RWPE2 (cell line): ENCODE measurements at regions not wholly inside any gene's neighbourhood (a gene's known extent, or its start where the extent isn't known, plus 50 kb on each side); places are given as distances from the start of the nearest gene placed in this dataset.
"Not testable (repeated sequence)": the region's sequence is repeated elsewhere in the genome, so short reads cannot be mapped to it uniquely, and the experiment has no call there.

Experiments used
- ATAC-seq: fragments of 200-7000 bp; cut with Tn5 transposase; 3 replicates; pipeline ENCODE4 v1.9.1; 2021; ENCODE audit warnings: low read depth
- DNase-seq: peaks from one replicate; pipeline ENCODE4 v3.0.0-alpha.2; 2020; ENCODE audit warnings: low spot score
- H3K27ac ChIP-seq: fragments of 450-650 bp; 2 replicates; pipeline ENCODE4 v1.5.1; 2017; ENCODE audit warnings: mild to moderate bottlenecking; ENCODE audit not compliant: poor library complexity, severe bottlenecking
- H3K27me3 ChIP-seq: fragments of 250-450 bp; sonication (Bioruptor Pico); 2 replicates; pipeline ENCODE4 v1.5.1; 2021; ENCODE audit warnings: mild to moderate bottlenecking, moderate library complexity; ENCODE audit not compliant: insufficient read depth, poor library complexity, severe bottlenecking
- H3K36me3 ChIP-seq: fragments of 250-450 bp; sonication (Bioruptor Pico); 2 replicates; pipeline ENCODE4 v1.5.1; 2020; ENCODE audit warnings: low read depth, mild to moderate bottlenecking, moderate library complexity
- H3K4me1 ChIP-seq: fragments of 250-450 bp; sonication (Bioruptor Pico); 2 replicates; pipeline ENCODE4 v1.5.1; 2021; ENCODE audit warnings: mild to moderate bottlenecking, moderate library complexity; ENCODE audit not compliant: insufficient read depth, poor library complexity, severe bottlenecking
- H3K4me3 ChIP-seq: fragments of 250-450 bp; sonication (Bioruptor Pico); 2 replicates; pipeline ENCODE4 v1.5.1; 2021; ENCODE audit warnings: mild to moderate bottlenecking, moderate library complexity; ENCODE audit not compliant: severe bottlenecking
- H3K9me3 ChIP-seq: fragments of 250-450 bp; sonication (Bioruptor Pico); 2 replicates; pipeline ENCODE4 v1.5.1; 2021; ENCODE audit warnings: mild to moderate bottlenecking, moderate library complexity; ENCODE audit not compliant: severe bottlenecking
- CTCF ChIP-seq: fragments of 450-650 bp; IDR thresholded peaks from one replicate; pipeline ENCODE4 v1.5.1; 2017; ENCODE audit warnings: mild to moderate bottlenecking, moderate library complexity; ENCODE audit not compliant: poor library complexity, severe bottlenecking

- Histone ChIP-seq H3K27me3 (no peaks in the 10 kb centered on the region), H3K9me3 (no peaks in the 10 kb centered on the region), H3K4me3 (no peak overlapping the region), H3K27ac (no peak overlapping the region), H3K36me3 (no peaks in the 10 kb centered on the region), H3K4me1 (peaks cover 10% of the 10 kb centered on the region)
- peak; percentile 46 for TF ChIP-seq CTCF
- DNase-seq (no peak), ATAC-seq (no peak)
These were observed 80.7 kb upstream of the IGFBP7 start for GRCh38 chr4:57190601-57191481.

- Histone ChIP-seq H3K4me3 (no peak overlapping the region), H3K36me3 (no peaks in the 10 kb centered on the region), H3K27me3 (no peaks in the 10 kb centered on the region), H3K4me1 (peaks cover 10% of the 10 kb centered on the region), H3K27ac (peak overlapping the region; percentile 18), H3K9me3 (no peaks in the 10 kb centered on the region)
- no peak for DNase-seq
- peak; percentile 85 for ATAC-seq
- no peak for TF ChIP-seq CTCF
These were observed 77.1 kb upstream of the IGFBP7 start for GRCh38 chr4:57187246-57187645.

DNA sequence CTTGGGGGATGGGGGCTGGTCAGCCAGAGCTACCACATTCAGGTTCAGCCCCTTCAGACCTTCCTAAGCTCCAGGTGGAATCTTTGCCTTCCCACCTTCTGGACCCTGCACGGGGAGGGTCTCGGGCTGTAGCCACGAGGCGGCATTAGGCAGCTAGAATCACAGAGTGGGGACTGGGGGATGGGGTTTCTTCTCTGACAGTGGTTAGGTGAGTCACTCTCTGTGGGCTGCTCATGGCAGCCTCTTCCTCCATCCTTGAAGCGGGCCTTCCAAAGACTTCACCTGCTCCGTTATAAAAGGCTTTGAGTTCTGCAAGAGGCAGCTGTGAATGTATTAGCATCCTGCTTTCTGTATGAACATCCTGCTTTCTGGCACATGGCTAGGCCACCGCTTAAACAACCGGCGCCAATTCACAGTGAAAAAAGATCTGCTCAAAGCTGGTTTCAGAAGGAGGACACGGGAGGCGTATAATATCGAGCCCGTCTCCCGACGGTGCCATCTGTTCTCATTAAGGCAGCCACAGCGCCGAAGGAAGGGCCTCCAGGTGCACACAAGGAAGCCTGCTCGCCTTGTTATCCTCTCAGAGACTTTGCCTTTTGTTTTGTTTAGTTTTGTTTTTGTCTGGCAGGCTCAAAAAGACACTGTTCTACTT is 74.3 kb upstream of the IGFBP7 start:
- H3K4me1 ChIP-seq: peaks cover 10% of the 10 kb centered on the region
- TF ChIP-seq CTCF: no peak
- DNase-seq: no peak
- H3K4me3 ChIP-seq: no peak overlapping the region
- no peaks in the 10 kb centered on the region for H3K27me3 ChIP-seq
- no peaks in the 10 kb centered on the region for H3K36me3 ChIP-seq
- no peaks in the 10 kb centered on the region for H3K9me3 ChIP-seq
- no peak for ATAC-seq
- no peak overlapping the region for H3K27ac ChIP-seq

- H3K4me1 ChIP-seq: peaks cover 7% of the 10 kb centered on the region
- DNase-seq (no peak), ATAC-seq (no peak)
- H3K27ac ChIP-seq: no peak overlapping the region
- H3K4me3 ChIP-seq: no peak overlapping the region
- H3K9me3 ChIP-seq: no peaks in the 10 kb centered on the region
- no peak for TF ChIP-seq CTCF
- H3K36me3 ChIP-seq: no peaks in the 10 kb centered on the region
- H3K27me3 ChIP-seq: no peaks in the 10 kb centered on the region
These were observed 72.1 kb upstream of the IGFBP7 start for GRCh38 chr4:57182132-57182874.

GRCh38 chr4:57173136-57173535 is 63.0 kb upstream of the IGFBP7 start:
- ATAC-seq, H3K27ac ChIP-seq, H3K36me3 ChIP-seq, H3K9me3 ChIP-seq, H3K4me1 ChIP-seq, H3K4me3 ChIP-seq, DNase-seq, H3K27me3 ChIP-seq: not testable (repeated sequence)
